Stimulated activated CD8-positive, alpha-beta memory T cell treated with anti-CD3 and anti-CD28 coated beads, Interleukin-4, amount 100 ng/mL, for 4 hours (primary cell): ENCODE measurements at regions not wholly inside any gene's neighbourhood (a gene's known extent, or its start where the extent isn't known, plus 50 kb on each side); places are given as distances from the start of the nearest gene placed in this dataset.

Source experiments
- DNase-seq, 2 donors: peaks; one replicate each; pipeline ENCODE4 v3.0.0-alpha.2; 2020; ENCODE audit warnings: low read depth in 2 of 2, low spot score in 1 of 2

DNA sequence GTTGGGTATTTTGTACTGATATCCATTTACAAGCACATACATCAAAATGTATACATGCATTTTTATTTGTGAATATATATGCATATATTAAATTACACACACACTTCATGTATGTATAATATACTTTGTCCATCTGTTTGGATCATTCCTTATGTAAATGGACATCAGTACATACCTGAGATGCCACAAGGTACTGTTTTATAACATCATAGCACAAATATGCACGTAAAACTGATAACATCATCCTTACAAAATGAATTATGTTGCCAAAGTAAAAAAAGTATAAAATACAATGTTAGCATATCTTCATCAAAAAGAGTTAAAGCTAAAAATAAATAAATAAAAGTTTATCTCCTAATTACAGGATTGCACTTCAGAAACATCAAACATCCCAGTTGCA lies 634.8 kb upstream of the UBE2E2 start:
- DNase-seq, result no peak

DNA sequence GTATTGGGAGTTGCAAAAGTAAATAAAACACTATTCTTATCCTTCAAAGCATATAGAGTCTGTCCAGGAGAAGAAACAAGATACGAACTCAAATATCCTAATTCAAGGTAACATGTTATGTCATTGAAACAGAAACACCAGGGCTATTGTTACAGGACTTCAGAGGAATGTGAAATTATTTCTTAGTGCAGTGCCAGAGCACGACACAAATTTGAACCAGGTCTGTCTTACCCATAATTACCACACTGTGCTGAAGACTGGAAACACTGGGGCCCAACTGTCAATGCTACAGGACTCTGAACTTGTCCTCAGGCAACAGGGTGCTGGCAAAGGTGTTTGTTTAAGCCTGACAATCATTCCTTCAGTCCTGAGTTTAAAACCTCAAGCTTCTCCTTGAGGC lies 633.6 kb upstream of the UBE2E2 start:
- no peak for DNase-seq

DNA sequence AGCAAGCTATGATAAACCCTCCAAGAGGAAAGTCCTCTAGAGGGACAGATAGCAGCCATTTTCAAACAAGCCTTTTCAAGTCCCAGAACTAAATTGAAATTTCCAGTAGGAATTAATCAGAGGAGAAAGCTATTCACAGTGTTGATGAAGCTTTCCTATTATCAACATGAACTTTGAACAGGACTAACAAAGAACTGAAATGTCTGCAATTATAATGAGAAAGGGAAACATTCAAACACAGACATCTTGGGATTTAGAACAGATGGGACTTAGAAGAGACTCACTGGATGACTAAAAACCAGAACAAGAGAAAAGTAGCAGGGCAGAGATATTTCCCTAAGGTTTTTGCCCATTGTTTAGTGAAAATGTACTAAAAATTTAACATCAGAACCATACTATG lies 622.1 kb upstream of the UBE2E2 start:
- DNase-seq, result no peak

DNA sequence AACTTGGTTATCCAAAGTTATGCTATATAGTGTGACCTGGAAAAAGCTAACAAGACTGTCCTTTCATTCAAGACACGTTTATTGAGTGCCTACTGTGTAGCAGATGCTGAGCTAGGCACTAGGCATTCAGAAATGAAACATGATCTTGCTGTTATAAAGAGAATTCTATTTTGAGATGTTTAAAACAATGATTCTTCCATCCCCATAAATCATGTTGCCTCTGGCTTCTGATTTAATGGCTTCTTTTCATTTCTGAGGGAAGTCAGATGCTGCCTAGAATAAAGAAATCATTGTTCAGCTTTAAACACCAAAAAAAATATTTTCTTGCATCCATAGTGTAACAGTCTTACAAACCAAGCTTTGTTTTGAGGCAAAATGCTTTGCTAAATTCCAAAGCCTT lies 620.9 kb upstream of the UBE2E2 start:
- no peak for DNase-seq

DNA sequence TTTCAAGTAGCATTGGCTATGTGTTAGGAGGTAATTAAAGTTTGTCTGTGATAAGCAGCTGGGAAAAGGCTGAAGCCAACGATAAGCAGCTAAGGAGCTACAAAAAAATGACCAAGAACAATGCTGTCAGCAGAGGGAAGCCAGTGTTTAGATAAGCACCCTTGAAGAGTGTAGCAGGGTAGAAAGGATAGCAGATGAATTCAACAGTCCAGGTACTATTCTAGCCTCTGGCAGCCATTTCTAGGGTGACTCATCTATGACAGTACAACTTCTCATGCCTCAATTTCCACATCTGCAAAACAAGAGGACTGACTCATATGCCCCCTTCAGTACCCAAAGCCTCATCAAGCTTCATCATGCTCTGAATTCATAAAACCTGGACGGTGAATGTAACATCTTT lies 617.6 kb upstream of the UBE2E2 start:
- DNase-seq, result no peak

DNA sequence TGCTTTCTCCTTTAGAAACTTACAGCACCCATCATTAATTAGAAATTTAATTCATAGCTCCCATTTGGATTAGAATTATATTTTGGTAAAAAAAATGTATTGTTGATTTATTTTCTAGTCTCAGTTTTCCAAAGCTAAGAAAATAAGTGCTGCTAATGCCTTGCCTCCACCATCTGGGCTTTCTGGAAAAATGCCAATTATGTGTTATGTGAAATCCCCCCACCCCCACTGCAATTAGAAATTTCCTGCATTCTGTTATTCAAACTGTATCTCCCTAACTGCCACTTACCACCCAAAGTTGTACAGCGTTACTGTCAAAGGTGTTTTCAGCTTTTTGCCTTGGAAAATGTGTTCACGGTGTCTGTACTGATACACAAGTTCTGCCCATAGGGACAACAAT lies 617.2 kb upstream of the UBE2E2 start:
- no peak for DNase-seq

DNA sequence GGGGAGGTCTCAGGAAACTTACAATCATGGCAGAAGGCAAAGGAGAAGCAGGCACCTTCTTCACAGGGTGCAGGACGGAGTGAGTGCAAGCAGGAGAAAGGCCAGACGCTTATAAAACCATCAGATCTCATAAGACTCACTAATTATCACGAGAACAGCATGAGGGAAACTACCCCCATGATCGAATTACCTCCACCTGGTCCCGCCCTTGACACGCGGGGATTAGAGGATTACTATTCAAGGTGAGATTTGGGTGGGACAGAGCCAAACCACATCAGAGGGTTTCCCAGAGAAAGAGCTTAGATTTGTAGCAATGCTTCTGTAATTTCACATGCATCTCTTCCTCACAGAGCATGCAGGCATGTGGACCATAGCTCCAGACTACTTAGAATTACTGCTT lies 615.7 kb upstream of the UBE2E2 start:
- DNase-seq, result no peak

DNA sequence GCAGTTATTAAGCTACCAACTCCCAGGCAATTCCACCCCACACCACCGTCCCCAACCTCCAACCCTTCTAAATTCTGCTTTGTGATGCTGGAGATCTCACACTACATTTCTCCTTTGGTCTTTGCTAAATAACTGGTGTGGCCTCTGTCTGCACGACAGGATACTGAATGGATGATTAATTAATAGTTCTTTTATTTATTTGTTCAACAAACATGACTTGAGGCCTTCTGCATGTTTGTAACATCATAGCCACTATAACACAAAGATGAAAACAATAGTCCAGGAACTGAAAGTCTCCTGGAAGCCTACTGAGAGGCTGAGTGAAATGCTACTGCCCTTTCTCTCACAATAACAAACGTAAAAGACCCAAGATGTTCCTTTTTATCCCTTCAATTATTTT lies 609.5 kb upstream of the UBE2E2 start:
- no peak for DNase-seq

DNA sequence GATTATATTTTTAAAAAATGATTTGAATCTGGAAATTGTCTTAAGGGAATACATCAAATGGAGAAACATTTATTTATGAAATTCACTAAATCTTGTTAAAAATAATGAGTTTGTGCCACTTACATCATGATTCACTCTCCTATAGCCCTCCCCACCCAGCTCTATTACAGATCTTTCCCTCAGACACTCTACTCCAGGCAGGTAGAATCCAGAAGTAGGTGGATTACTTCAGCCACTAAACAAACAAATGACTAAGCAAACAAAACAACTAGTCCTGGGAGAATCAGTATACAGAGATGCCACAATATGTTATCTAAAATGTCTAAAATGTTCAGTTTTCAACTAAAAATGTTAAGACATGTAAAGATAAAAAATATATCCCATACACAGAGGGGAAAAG lies 608.1 kb upstream of the UBE2E2 start:
- DNase-seq, result no peak

DNA sequence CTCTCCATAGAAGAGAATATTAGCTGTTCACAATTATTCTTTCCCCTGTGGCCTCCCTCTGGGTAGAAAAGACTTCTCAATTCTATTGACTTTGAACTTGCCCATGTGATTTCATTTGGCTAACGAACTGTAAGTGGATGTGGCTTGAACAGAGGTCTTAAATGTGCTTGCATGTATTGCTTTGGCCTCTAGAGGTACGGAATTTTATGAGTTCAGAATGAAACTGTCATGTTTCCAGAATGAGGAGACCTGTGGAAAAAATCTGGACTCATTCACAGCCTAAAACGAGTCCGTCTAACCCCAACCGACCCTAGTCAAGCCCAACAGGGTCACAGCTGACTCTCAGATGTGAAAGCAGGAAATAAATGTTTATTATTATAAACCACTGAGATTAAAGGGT lies 596.7 kb upstream of the UBE2E2 start:
- no peak for DNase-seq

DNA sequence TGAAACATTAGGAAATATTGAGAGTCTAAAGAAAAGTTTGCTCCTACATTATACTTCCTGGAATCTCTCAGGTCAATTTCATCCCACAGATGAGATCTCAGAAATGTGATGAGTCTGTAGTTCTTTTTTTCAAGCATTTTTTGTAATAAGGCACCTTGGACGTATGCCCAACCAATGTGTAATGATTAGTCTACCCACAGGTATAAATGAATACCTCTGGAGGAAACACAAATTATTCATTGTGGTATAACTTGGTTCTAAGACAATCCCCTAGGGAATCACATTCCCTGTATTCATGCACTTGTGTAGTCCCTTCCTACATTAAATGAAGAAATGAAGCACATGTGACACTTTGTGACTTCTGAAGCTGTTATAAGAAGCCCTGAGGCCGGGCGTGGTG lies 596.2 kb upstream of the UBE2E2 start:
- no peak for DNase-seq

DNA sequence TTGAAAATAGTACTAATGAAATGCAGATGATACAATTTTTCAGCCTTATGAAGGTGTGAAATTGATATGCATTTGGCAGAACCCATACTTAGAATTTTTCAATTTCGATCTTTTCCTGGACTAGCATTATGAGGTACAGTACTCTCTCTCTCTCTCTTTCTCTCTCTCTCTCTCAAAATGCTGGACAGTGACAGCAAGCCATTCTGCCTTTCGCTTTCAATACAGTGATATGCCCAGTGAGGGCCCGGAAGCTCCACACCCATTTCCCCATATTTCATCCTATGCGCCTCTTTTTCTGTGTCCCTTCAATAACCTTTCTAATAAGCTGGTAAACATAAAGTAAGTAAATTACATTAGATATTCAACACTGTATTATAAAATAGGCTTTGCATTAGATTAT lies 595.0 kb upstream of the UBE2E2 start:
- DNase-seq, result no peak

DNA sequence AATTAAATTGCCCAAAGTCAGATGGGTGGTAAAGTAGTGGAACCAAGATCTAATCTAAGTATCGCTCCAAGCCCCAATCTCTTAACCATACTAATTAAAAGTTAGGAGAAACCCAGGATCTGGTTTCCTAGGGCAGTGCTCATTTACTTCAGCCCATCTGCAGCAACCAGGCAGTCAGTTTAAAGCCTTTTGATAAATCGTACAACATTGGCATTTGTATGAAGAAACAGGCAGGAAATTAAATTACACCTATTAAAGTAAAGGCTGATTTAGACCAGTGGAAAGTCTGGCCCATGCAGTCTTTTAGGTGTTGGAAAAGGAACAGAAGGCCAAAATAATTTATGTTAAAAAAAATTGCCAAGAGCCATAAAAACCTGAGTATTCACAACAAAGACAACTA lies 594.4 kb upstream of the UBE2E2 start:
- DNase-seq, result no peak

DNA sequence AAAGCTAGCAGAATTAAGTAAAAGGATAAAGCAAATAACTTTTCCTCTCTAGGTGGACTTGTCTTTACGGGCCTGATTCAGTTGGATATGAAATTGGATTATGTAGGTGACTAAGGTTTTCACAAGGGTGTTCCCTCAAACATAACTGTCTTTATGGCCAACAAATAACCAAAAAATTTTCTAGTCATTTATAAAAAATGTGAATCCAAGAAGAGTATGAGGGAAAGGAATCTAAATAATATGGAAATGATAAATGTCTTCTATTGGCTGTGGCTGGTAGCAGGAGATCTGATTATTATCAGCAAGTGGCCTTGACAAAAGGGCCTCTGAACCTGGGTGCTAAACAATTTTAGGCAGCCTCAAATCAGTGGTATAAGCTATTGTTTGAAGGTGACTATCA lies 594.0 kb upstream of the UBE2E2 start:
- DNase-seq, result no peak

DNA sequence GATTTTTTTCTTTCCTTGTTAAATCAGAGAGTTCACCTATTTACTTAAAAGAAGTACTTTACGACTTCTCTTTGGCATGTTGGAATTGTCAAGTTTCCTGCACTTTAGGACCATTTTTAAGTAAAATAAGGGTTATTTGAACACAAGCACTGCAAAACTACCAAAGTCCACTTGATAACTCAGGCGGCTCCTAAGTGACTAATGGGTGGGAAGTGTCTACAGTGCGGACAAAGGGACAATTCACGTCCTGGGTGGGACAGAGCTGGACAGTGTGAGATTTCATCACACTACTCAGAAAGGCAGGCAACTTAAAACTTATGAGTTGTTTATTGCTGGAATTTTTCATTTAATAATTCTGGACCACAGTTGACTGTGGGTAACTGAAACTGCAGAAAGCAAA lies 590.2 kb upstream of the UBE2E2 start:
- no peak for DNase-seq

DNA sequence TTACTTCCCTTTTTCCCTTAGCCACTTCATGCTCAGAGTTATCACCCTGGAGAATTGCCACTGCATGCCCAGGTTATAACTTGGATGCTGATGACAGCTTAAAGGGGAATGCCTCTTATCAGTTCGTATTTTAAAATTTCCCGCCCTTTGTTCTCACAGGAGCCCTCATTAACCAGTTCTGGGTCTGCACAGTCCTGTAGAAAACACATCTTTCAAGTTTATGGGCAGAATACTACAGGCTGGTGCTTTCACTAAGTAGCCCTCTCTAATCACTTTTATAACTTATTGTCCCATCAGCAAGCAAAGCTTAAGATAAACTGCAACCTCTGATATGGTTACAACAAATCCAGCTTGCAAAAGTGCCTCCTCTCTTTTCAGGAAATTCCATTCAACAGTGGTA lies 587.3 kb upstream of the UBE2E2 start:
- no peak for DNase-seq

DNA sequence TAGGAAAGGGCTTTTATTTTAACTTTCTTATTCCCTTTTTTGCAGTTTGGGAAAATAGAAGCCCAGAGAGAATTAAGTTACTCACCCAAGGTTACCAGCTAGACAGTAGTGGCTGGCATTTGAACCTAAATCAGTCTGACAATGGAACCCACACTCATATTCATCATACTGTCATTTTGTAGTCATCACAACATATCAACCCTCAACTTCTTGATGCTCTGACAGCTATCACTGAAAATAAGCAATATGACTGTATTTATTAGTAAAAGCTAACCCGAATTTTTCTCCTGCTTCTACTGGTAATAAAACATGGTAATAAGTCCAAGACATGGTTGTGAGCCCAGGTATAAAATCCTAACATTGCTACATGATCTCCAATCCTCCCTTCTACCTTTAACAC lies 585.8 kb upstream of the UBE2E2 start:
- no peak for DNase-seq

DNA sequence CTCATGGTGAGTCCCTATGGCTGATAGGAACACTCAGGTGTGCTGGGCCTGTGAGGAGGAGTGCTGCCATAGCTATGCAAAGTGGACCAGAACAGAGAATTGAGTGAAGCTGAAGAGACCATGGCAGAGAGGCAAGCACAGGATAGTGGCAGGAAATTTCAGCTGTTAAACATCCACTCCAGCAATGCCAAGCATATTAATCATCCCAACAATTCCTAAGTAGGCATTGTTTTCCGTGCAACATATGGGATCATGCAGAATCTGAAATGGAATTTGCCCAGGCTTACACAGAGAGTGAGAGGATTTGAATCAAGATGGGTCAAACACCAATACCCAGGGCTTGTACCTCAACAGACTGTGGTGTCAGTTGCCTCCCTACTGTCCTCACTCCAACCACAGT lies 582.6 kb upstream of the UBE2E2 start:
- no peak for DNase-seq

DNA sequence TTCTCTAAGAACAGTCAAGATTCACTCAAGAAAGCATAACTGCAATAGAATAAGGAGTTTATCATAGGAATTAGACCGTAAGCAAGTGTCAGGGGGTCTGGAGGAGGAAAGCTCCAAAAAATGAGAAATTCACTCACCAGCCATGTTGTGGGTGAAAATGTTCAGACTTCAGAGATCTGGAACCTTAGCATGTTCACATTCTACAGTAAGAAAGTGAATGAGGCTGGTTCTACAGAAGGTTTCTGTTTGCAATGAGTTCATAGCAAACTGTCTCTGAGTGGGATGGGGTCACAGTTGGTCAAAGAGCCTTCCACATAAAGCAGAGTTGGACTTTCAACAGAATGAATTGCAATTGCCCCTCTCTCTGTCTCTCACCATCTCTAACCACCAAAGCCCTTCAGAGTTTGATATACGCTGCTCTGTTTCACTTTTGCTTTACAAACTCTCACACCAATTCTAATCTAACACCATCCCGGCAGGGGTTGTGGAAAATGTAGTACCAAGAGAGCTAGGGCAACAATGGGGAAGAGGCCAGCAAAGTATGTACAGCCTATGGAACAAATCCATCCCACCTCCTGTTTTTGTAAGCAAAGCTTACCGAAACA lies 581.8 kb upstream of the UBE2E2 start:
- DNase-seq, result no peak

DNA sequence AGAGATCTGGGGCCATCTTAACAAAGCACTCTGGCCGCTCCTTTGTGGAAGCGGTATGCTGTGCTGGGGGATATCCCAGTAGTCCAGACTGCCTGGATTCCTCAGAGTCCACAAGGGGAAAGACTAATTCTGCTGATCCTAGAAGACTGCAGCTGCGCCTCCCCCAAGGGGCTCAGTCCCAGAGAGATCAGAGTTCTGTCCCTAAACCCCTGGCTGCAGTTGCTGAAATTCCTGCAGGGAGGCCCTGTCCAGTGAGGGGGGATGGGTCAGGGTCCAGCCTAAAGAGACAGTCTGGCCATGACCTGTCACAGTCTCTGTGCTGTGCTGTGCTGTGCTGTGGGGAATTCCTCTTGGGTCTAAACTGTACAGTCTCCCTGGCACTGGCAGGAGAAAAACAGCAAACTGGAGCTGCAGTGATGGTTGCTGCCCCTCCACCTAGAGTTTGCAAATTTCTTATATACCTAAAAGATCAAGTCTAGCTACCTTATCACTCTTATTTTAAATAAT lies 575.1 kb upstream of the UBE2E2 start:
- no peak for DNase-seq

DNA sequence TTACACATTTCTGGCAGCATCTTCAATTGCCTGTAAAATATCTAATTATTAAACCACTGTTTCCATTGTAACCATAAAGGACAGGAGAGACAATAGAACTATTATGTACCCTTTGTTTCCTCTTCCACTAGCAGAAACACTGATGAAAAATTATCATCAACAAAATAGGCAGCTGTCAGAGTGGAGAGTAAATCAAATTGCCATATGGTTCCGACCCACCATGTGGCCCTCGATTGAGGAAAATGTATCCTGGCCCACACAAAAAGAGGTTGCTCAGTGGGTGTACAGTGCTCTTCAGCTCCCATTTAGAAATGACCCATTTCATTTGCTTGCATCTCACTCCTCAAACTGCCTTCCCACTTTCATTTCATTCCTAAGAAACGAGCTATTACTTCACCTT lies 570.6 kb upstream of the UBE2E2 start:
- DNase-seq, result no peak

DNA sequence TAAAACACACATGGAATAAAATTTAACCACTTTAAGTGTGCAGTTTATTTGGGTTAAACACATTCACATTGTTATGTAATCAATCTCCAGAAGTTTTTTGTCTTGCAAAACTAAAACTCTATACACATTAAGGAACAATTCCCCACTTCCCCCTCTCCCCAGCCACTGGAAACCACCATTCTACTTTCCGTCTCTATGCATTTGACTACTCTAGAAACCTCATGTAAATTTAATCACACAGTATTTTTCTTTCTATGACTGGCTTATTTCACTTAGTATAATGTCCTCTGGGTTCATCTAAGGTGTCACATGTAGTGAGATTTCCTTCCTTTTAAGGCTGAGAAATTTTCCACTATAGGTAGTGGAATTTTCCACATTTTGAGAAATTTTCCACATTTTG lies 568.7 kb upstream of the UBE2E2 start:
- no peak for DNase-seq

DNA sequence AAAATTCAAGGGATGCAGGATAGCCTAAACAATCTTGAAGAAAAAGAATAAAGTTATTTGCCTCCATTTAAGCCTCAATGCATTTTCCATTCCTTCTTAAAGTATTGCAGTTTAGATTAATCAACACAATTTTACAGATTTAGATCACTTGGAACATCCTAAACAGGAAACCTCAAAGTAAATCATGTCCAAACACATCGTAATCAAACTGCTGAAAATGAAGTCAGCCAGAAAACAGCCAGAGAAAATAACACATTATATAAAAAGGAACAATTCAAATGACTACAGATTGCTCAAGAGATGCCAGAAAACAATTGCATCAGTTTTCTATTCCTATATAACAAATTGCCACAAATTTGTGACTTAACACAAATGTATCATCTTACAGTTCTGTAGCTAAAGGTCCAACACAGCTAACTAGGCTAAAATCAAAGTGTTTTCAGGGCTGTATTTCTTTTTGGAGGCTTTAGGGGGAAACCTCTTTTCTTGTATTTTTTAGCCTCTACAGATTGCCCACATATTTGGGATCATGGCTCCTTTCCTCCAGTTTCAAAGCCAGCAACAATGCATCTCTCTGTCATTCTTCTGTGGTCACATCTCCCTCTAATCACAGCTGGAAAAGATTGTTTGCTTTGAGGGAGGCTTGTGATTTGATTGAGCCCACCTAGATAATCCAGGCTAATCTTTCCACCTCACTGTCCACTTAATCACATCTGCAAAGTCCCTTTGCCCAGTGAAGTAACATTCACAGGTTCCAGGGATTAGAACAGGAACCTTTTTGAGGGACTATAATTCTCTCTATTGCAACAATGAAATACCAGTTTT lies 543.3 kb upstream of the UBE2E2 start:
- DNase-seq, result no peak
